Esophagus muscularis mucosa (tissue), 3 donors: ENCODE measurements at regions not wholly inside any gene's neighbourhood (a gene's known extent, or its start where the extent isn't known, plus 50 kb on each side); places are given as distances from the start of the nearest gene placed in this dataset.

Experiments
- CTCF ChIP-seq, 3 experiments: fragments of 200-600 bp in 2 of 3; fragments of 450-650 bp in 1 of 3; sonication (generic) in 2 of 3; IDR thresholded peaks; one replicate each; pipeline ENCODE4 v1.5.1; 2017 to 2019; ENCODE audit warnings: antibody characterized with exemption in 3 of 3, mild to moderate bottlenecking in 2 of 3, moderate library complexity in 1 of 3
- POLR2AphosphoS5 ChIP-seq, 2 donors: sonication (generic); formaldehyde crosslinking; IDR thresholded peaks; one replicate each; pipeline ENCODE4 v1.6.1; 2017; ENCODE audit warnings: antibody characterized with exemption in 2 of 2

- no peak for TF ChIP-seq CTCF (IDR thresholded peaks at IDR 0.05)
- TF ChIP-seq POLR2AphosphoS5 (IDR thresholded peaks at IDR 0.05), result no peak
These were observed 218.4 kb upstream of the TRIB2 start for GRCh38 chr2:12498286-12498685.
